K562 (cell line): ENCODE measurements at regions not wholly inside any gene's neighbourhood (a gene's known extent, or its start where the extent isn't known, plus 50 kb on each side); places are given as distances from the start of the nearest gene placed in this dataset.

Experiments used
- FUS ChIP-seq: fragments of 200-400 bp; formaldehyde crosslinking; optimal IDR thresholded peaks from 2 replicates; pipeline ENCODE3; 2017; ENCODE audit warnings: low read depth, low read length
- POLR2A ChIP-seq: fragments of 450-650 bp; conservative IDR thresholded peaks from 2 replicates; pipeline ENCODE4 v1.6.1; 2016
- TAF1 ChIP-seq: IDR thresholded peaks from 2 replicates; pipeline ENCODE4 v1.6.1; 2011; ENCODE audit warnings: mild to moderate bottlenecking, low read length, moderate library complexity; ENCODE audit not compliant: insufficient read depth, control insufficient read depth, severe bottlenecking; ENCODE audit errors: extremely low read depth
- ZBTB7A ChIP-seq: IDR thresholded peaks from 2 replicates; pipeline ENCODE4 v1.6.1; 2011; ENCODE audit warnings: low read depth, mild to moderate bottlenecking, low read length, moderate library complexity, borderline replicate concordance; ENCODE audit not compliant: control insufficient read depth
- ZNF184 ChIP-seq: sonication (generic); formaldehyde crosslinking; IDR thresholded peaks from 2 replicates; pipeline ENCODE4 v1.5.0; 2020; ENCODE audit warnings: missing genetic modification reagents
- TF ChIP-seq, protein P1 (sequence below): fragments of 450-650 bp; formaldehyde crosslinking; IDR thresholded peaks from 2 replicates; pipeline ENCODE4 v1.4.0; 2020; ENCODE audit warnings: mild to moderate bottlenecking
- TF ChIP-seq, protein P2 (sequence below), 2 experiments: fragments of 450-650 bp in 1 of 2; sonication (generic) in 1 of 2; formaldehyde crosslinking in 1 of 2; IDR thresholded peaks in 1 of 2; conservative IDR thresholded peaks in 1 of 2; 2 replicates each; pipeline versions ENCODE4 v1.6.1 to v1.8.1; 2016 to 2023; ENCODE audit warnings: mild to moderate bottlenecking in 2 of 2, moderate library complexity in 2 of 2, inconsistent platforms in 1 of 2, missing genetic modification reagents in 1 of 2
- TF ChIP-seq, protein P3 (sequence below), 3 experiments: IDR thresholded peaks in 2 of 3; conservative IDR thresholded peaks in 1 of 3; 2 replicates each; pipeline ENCODE4 v1.5.1; 2011 to 2012; ENCODE audit warnings: low read length in 3 of 3, mild to moderate bottlenecking in 3 of 3, control low read depth in 2 of 3, improper control_type of control experiment in 1 of 3, inconsistent platforms in 1 of 3, low read depth in 1 of 3, mixed read lengths in 1 of 3, moderate library complexity in 1 of 3; ENCODE audit not compliant: insufficient read depth in 2 of 3

- TF ChIP-seq FUS, result no peak
- TF ChIP-seq, protein P1, sequence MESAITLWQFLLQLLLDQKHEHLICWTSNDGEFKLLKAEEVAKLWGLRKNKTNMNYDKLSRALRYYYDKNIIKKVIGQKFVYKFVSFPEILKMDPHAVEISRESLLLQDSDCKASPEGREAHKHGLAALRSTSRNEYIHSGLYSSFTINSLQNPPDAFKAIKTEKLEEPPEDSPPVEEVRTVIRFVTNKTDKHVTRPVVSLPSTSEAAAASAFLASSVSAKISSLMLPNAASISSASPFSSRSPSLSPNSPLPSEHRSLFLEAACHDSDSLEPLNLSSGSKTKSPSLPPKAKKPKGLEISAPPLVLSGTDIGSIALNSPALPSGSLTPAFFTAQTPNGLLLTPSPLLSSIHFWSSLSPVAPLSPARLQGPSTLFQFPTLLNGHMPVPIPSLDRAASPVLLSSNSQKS, result no peak
- TF ChIP-seq, protein P2, sequence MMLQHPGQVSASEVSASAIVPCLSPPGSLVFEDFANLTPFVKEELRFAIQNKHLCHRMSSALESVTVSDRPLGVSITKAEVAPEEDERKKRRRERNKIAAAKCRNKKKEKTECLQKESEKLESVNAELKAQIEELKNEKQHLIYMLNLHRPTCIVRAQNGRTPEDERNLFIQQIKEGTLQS (IDR thresholded peaks at IDR 0.05), result no peak
- TF ChIP-seq, protein P2 (CRISPR knock-in tag; conservative IDR thresholded peaks at IDR 0.05), result no peak
- no peak for TF ChIP-seq ZBTB7A
- no peak for TF ChIP-seq ZNF184
- TF ChIP-seq TAF1, result no peak
- no peak for TF ChIP-seq POLR2A
- TF ChIP-seq, protein P3, sequence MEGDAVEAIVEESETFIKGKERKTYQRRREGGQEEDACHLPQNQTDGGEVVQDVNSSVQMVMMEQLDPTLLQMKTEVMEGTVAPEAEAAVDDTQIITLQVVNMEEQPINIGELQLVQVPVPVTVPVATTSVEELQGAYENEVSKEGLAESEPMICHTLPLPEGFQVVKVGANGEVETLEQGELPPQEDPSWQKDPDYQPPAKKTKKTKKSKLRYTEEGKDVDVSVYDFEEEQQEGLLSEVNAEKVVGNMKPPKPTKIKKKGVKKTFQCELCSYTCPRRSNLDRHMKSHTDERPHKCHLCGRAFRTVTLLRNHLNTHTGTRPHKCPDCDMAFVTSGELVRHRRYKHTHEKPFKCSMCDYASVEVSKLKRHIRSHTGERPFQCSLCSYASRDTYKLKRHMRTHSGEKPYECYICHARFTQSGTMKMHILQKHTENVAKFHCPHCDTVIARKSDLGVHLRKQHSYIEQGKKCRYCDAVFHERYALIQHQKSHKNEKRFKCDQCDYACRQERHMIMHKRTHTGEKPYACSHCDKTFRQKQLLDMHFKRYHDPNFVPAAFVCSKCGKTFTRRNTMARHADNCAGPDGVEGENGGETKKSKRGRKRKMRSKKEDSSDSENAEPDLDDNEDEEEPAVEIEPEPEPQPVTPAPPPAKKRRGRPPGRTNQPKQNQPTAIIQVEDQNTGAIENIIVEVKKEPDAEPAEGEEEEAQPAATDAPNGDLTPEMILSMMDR (IDR thresholded peaks at IDR 0.05 in 2 of 3, conservative IDR thresholded peaks at IDR 0.05 in 1 of 3; ENCODE audit: insufficient read depth in 2 of 3, low read depth in 1 of 3, low read length in 3 of 3), result no peak
These were observed 108.8 kb upstream of the ASTN2 start for GRCh38 chr9:117523531-117524153.
